ENCODE measurements at regions not wholly inside any gene's neighbourhood (a gene's known extent, or its start where the extent isn't known, plus 50 kb on each side); places are given as distances from the start of the nearest gene placed in this dataset.

DNA sequence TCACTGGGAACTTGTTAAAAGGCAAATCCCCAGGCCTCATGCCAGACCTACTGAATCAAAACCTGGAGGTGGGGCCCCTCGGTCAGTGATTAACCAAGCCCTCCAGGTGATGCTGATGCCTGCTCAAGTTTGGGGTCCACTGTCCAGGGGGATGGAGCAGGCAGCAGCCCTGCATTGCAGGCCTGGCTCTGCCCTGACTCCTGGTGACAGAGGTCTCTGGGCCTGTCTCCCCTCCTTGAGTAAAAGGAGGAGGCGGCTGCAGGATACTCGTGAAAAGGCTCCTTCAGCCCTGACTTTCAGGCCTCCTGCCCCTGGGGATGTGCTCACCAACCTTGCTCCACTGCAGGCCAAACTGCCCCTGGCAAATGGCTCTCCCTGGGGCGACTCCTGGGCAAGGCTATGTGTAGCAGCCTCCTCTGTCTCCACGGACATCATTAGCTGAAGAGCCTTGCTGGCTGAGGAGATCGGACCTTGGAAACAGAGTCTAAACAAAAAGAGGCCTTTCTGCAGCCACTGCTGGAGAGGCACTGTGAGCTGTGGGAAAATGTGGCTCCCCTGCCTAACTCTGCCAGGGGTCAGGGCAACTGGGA is 134.8 kb upstream of the ALDH1B1 start:
- POLR2A ChIA-PET (ENCODE audit: unreplicated experiment) = no interaction called here
- H4K20me1 ChIP-seq (ENCODE audit: insufficient read depth) = no peaks in the 10 kb centered on the region
- no peak for TF ChIP-seq EZH2 (IDR thresholded peaks at IDR 0.05; ENCODE audit: low read depth)
- TF ChIP-seq, protein P1, sequence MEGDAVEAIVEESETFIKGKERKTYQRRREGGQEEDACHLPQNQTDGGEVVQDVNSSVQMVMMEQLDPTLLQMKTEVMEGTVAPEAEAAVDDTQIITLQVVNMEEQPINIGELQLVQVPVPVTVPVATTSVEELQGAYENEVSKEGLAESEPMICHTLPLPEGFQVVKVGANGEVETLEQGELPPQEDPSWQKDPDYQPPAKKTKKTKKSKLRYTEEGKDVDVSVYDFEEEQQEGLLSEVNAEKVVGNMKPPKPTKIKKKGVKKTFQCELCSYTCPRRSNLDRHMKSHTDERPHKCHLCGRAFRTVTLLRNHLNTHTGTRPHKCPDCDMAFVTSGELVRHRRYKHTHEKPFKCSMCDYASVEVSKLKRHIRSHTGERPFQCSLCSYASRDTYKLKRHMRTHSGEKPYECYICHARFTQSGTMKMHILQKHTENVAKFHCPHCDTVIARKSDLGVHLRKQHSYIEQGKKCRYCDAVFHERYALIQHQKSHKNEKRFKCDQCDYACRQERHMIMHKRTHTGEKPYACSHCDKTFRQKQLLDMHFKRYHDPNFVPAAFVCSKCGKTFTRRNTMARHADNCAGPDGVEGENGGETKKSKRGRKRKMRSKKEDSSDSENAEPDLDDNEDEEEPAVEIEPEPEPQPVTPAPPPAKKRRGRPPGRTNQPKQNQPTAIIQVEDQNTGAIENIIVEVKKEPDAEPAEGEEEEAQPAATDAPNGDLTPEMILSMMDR (conservative IDR thresholded peaks at IDR 0.05) = no peak
- H3K36me3 ChIP-seq (ENCODE audit: low read depth) = no peaks in the 10 kb centered on the region
- CTCF ChIA-PET = no interaction called here
- BruUV-seq (replicated peaks) = no TSS peak
- no peak overlapping the region for H2AFZ ChIP-seq
- H3K4me1 ChIP-seq (replicated peaks; ENCODE audit: insufficient read depth) = no peaks in the 10 kb centered on the region; the same call in 1 of the 2 replicates
- H3F3A ChIP-seq (ENCODE audit: insufficient read depth, low read depth) = no peaks in the 10 kb centered on the region
- H3K27ac ChIP-seq = no peak overlapping the region
- no peak overlapping the region for H3K4me2 ChIP-seq
- H3K79me2 ChIP-seq (ENCODE audit: low read depth) = no peaks in the 10 kb centered on the region
- no peaks in the 10 kb centered on the region for H3K27me3 ChIP-seq (ENCODE audit: insufficient read depth, low read depth)
- DNase-seq = no peak
- H3K9me3 ChIP-seq (ENCODE audit: insufficient read depth, low read depth) = no peaks in the 10 kb centered on the region
- H3K4me3 ChIP-seq = no peak overlapping the region
- no peaks in the 10 kb centered on the region for H3K9me2 ChIP-seq (ENCODE audit: insufficient read depth)
- intact Hi-C loops (cut with micrococcal nuclease; ENCODE audit: unreplicated experiment) = no loop called here

DNA sequence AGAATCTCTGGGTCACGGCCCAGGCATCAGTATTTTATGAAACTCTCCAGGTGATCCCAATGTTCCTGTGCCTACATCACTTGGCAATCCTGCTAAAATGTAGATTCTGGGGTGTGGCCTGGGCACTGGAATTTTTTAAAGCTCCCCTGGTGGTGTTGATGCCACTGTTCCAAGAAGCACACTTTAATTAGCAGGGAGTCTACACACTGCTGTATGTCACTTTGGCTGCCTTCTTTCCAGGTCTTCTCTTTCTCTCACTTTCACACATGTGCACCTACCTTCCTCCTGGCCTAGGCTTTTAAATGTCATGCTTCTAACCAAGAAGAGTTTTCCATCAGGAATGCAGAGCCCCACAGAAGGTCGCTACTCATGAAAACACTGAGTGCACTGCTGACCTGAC is 136.0 kb upstream of the ALDH1B1 start:
- Histone ChIP-seq H3K4me2 (no peak overlapping the region), H3K36me3 (ENCODE audit: low read depth) (no peaks in the 10 kb centered on the region), H3K4me3 (no peak overlapping the region), H3K27ac (no peak overlapping the region), H3K9me3 (ENCODE audit: insufficient read depth, low read depth) (no peaks in the 10 kb centered on the region), H2AFZ (no peak overlapping the region), H4K20me1 (ENCODE audit: insufficient read depth) (no peaks in the 10 kb centered on the region), H3F3A (ENCODE audit: insufficient read depth, low read depth) (no peaks in the 10 kb centered on the region), H3K79me2 (ENCODE audit: low read depth) (no peaks in the 10 kb centered on the region), H3K27me3 (ENCODE audit: insufficient read depth, low read depth) (no peaks in the 10 kb centered on the region), H3K4me1 (replicated peaks; ENCODE audit: insufficient read depth) (no peaks in the 10 kb centered on the region), H3K9me2 (ENCODE audit: insufficient read depth) (no peaks in the 10 kb centered on the region)
- ChIA-PET POLR2A (ENCODE audit: unreplicated experiment) (no interaction called here), CTCF (no interaction called here)
- no peak for TF ChIP-seq EZH2 (IDR thresholded peaks at IDR 0.05; ENCODE audit: low read depth)
- TF ChIP-seq, protein P1 (conservative IDR thresholded peaks at IDR 0.05) = no peak
- no TSS peak for BruUV-seq (replicated peaks)
- no peak for DNase-seq
- intact Hi-C loops (cut with micrococcal nuclease; ENCODE audit: unreplicated experiment) = no loop called here

DNA sequence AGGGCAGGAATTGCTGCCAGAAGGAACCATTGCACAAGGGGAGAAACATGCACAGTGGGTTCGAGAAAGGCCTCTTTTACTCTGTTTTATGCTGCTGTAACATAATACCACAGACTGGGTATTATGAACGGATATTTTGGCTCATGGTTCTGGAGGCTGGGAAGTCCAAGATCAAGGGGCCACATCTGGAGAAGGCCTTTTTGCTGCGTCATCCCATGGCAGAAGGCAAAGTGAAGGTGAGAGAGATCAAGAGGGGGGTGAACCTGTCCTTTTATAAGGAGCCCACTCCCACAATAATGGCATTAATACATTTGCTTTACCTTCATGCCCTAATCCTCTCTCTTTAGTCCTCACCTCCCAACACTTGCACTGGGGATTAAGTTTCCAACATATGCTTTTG is 136.9 kb upstream of the ALDH1B1 start:
- DNase-seq = no peak
- no peaks in the 10 kb centered on the region for H3K9me3 ChIP-seq (ENCODE audit: insufficient read depth, low read depth)
- intact Hi-C loops (cut with micrococcal nuclease; ENCODE audit: unreplicated experiment) = no loop called here
- no peak overlapping the region for H3K27ac ChIP-seq
- H3K4me3 ChIP-seq = no peak overlapping the region
- no peak overlapping the region for H2AFZ ChIP-seq
- no peaks in the 10 kb centered on the region for H3K79me2 ChIP-seq (ENCODE audit: low read depth)
- no peaks in the 10 kb centered on the region for H3K4me1 ChIP-seq (replicated peaks; ENCODE audit: insufficient read depth)
- ChIA-PET CTCF (no interaction called here), POLR2A (ENCODE audit: unreplicated experiment) (no interaction called here)
- no TSS peak for BruUV-seq (replicated peaks)
- TF ChIP-seq EZH2 (IDR thresholded peaks at IDR 0.05; ENCODE audit: low read depth) = no peak
- TF ChIP-seq, protein P1 (conservative IDR thresholded peaks at IDR 0.05) = no peak
- H3F3A ChIP-seq (ENCODE audit: insufficient read depth, low read depth) = no peaks in the 10 kb centered on the region
- H3K4me2 ChIP-seq = no peak overlapping the region
- H4K20me1 ChIP-seq (ENCODE audit: insufficient read depth) = no peaks in the 10 kb centered on the region
- H3K36me3 ChIP-seq (ENCODE audit: low read depth) = no peaks in the 10 kb centered on the region
- no peaks in the 10 kb centered on the region for H3K9me2 ChIP-seq (ENCODE audit: insufficient read depth)
- no peaks in the 10 kb centered on the region for H3K27me3 ChIP-seq (ENCODE audit: insufficient read depth, low read depth)
